Activated naive CD8-positive, alpha-beta T cell treated with anti-CD3 and anti-CD28 coated beads, Interleukin-2, amount 50 U/mL, for 24 hours (primary cell): ENCODE measurements at regions not wholly inside any gene's neighbourhood (a gene's known extent, or its start where the extent isn't known, plus 50 kb on each side); places are given as distances from the start of the nearest gene placed in this dataset.

ENCODE experiments used
- ATAC-seq: fragments of 150-1000 bp; cut with Tn5 transposase; one replicate; pipeline ENCODE4 v1.10.0; 2021
- DNase-seq: peaks from one replicate; pipeline ENCODE4 v3.0.0; 2021
- H3K27ac Mint-ChIP-seq: one replicate; pipeline ENCODE4 v1.8.0; 2021; ENCODE audit warnings: mild to moderate bottlenecking, mixed read lengths
- H3K27me3 Mint-ChIP-seq: one replicate; pipeline ENCODE4 v1.8.0; 2021; ENCODE audit warnings: mixed read lengths
- H3K36me3 Mint-ChIP-seq: one replicate; pipeline ENCODE4 v1.8.0; 2021; ENCODE audit warnings: low read depth, mixed read lengths
- H3K4me1 Mint-ChIP-seq: one replicate; pipeline ENCODE4 v1.8.0; 2021; ENCODE audit warnings: mixed read lengths
- H3K4me3 Mint-ChIP-seq: one replicate; pipeline ENCODE4 v1.8.0; 2021; ENCODE audit warnings: mild to moderate bottlenecking, moderate library complexity, mixed read lengths
- H3K9me3 Mint-ChIP-seq: one replicate; pipeline ENCODE4 v1.8.0; 2021; ENCODE audit warnings: mixed read lengths

DNA sequence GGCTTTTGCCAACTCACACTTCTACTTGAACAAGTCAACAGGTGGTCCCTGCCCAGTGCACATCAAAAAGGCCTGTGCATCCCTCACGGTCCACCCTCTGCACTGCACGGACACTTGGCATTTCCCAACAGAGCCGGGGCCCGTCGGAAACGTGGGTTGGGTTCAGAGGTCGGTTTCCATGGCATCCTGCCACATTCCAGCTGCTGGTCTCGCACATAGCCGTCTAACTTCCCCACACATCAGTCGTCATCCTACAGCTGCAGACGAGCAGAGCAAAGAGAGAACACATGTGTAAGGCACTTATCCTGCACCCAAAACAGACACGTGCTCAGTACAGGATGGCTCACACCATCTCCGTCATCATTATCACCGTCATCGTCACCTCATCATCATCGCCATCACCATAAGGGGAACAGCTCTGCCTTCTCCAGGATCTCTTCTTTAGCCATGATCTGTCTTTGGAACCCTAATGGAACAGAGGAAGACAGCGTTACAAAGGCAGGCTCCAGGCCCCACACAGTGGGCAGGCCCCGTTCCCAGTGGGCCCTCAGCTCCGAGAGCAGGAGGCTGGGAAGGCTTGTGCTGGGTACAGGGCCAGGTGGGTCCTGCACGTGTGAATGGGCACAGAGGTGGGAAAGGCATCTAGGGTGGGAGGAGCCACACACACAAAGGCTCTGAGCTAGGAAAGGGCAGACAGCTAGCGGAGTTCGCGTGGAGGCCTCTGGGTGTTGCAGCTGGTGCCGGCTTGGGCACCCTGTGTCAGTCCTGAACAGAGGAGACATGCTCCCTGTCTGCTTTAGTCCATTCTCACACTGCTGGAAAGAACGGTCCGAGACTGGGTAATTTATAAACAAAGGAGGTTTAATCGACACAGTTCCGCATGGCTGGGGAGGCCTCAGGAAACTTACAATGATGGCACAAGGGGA is 170.8 kb upstream of the SOX1 start:
- H3K4me1 Mint-ChIP-seq, result no peaks in the 10 kb centered on the region
- H3K4me3 Mint-ChIP-seq, result no peak overlapping the region
- ATAC-seq, result no peak
- peaks cover 38% of the 10 kb centered on the region for H3K27me3 Mint-ChIP-seq
- no peak overlapping the region for H3K27ac Mint-ChIP-seq
- peaks cover 3% of the 10 kb centered on the region for H3K9me3 Mint-ChIP-seq
- H3K36me3 Mint-ChIP-seq, result peaks cover 3% of the 10 kb centered on the region
- DNase-seq, result no peak

DNA sequence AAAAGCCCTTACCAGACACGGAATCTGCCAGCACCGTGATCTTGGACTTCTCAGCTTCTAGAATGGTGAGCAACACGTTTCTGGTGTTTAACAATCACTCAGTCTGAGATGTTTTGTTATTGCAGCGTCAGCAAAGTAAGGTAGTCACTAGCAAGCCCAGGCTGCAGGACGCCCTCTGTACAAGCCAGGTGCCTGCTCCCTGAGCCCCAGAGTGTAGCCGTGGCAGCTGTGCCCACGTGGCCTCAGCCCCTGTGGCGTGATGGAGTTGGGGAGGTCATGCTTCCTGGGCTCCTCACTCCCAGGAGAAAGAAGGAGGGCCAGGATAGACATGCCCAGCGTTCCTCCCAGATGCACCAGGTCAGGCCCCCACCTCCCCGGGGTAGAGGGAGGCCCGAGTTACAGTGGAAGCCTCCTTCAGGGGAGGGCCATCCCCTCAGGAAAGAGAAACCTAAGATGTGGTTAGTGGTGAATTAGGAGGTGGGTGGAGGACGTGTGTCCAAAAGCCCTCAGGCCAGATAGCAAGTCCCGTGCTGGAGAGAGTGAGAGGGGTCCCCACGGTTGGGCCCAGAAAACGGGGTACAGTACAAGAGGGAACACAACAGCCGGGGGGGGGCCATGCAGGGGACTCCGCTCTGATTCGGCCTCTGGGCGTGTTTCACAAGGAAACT is 169.6 kb upstream of the SOX1 start:
- DNase-seq, result no peak
- peaks cover 3% of the 10 kb centered on the region for H3K36me3 Mint-ChIP-seq
- ATAC-seq, result no peak
- no peak overlapping the region for H3K27ac Mint-ChIP-seq
- peaks cover 3% of the 10 kb centered on the region for H3K9me3 Mint-ChIP-seq
- peaks cover 31% of the 10 kb centered on the region for H3K27me3 Mint-ChIP-seq
- H3K4me3 Mint-ChIP-seq, result no peak overlapping the region
- H3K4me1 Mint-ChIP-seq, result no peaks in the 10 kb centered on the region

- Mint-ChIP-seq H3K4me3 (no peak overlapping the region), H3K4me1 (no peaks in the 10 kb centered on the region), H3K27ac (no peak overlapping the region), H3K36me3 (no peaks in the 10 kb centered on the region), H3K9me3 (peaks cover 3% of the 10 kb centered on the region), H3K27me3 (peaks cover 26% of the 10 kb centered on the region)
- DNase-seq (no peak), ATAC-seq (no peak)
These were observed 169.1 kb upstream of the SOX1 start for GRCh38 chr13:111897846-111898215.

DNA sequence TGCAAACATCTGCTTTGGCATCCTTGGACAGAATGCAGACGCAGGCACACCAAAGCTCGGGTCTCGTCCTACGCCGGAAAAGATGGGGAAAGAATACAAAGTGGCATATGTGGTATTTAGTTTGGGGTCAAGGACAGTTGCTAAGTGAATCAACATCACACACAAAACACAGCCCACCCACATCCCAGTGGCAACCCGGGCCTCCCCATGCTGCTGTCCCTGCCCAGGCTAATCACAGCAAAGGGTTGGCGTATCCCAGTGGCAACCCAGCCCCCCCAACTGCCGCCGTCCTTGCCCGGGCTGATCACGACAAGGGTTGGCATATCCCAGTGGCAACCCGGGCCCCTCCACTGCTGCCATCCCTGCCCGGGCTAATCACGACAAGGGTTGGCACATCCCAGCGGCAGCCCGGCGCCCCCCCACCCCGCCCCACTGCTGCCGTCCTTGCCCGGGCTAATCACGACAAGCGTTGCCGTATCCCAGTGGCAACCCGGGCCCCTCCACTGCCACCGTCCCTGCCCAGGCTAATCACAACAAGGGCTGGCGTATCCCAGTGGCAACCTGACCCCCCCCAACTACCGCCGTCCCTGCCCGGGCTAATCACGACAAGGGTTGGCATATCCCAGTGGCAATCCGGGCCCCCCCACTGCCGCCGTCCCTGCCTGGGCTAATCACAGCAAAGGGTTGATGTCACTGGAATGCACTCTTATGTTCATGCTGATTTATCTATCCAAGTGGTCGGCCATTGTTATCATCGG is 167.8 kb upstream of the SOX1 start:
- Mint-ChIP-seq H3K4me1 (no peaks in the 10 kb centered on the region), H3K36me3 (no peaks in the 10 kb centered on the region), H3K9me3 (peaks cover 3% of the 10 kb centered on the region), H3K27ac (no peak overlapping the region), H3K4me3 (no peak overlapping the region), H3K27me3 (peaks cover 15% of the 10 kb centered on the region)
- DNase-seq (no peak), ATAC-seq (no peak)

DNA sequence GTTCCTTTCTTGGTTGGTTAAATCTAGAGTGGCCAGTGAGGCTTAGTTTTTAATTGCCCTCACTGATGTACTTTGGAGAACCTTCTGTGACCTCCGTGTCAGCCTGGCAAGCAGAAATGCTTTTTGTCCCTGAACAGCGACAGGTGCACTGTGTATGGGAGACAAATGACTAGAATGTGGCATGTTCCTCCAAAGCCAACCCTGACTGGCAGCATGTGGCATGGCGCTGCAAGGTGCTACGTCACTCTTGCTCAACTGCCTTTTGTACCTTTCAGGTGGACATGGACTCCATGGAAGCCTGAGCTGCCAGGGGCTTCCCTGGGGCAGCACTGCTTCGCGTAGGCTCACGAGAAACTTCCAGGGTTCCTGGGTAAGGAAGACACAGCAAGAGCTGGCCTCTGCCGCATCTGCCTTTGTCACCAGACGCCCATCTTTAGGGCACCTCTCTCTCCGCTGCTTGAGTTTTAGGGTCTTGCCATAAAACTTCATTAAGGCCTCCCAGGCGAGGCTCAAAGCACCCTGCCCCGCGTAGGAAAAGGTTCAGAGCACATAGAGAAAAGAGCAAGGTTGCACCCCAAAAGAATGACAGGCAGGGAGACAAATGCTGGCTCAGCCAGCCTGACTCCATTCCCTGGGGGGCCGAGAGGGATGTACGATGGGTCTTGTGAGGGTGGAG is 167.1 kb upstream of the SOX1 start:
- Mint-ChIP-seq H3K4me3 (no peak overlapping the region), H3K9me3 (peaks cover 3% of the 10 kb centered on the region), H3K27me3 (peaks cover 8% of the 10 kb centered on the region), H3K4me1 (no peaks in the 10 kb centered on the region), H3K36me3 (no peaks in the 10 kb centered on the region), H3K27ac (no peak overlapping the region)
- ATAC-seq, result no peak
- no peak for DNase-seq

DNA sequence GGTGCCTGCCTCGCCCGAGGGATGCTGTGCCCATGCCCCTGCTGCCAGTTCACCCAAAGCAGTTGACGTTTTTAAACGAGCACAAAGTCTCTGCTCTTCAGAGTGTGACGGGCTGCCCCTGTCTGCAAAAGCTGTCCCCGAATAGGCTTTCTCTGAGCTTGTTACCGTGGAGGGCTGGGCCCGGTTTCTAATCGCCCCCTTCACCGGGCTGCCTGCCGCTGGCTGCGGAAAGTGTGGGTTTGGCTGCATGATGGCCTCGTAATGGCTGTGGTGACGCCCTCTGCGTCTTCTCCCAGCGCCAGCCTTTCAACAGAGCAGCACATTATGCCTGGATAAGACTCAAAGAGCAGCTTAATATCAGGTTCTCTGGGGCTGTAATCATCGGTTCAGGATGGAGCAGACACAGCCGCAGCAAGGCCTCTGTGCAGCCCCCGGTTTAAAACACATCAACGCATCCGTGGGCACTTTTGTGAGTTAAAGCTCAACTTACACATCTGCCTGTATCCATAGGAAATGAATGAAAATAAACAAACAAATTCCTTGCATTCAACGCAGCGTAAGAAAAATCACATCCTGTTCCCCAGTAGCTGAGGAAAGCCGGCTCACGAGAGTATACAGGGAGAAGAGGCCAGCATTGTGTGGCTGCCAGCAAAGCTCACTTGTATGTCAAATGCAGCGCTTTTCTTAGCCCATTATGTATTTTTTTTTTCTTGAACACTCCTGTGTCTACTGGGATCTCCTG is 166.4 kb upstream of the SOX1 start:
- Mint-ChIP-seq H3K27ac (no peak overlapping the region), H3K4me1 (no peaks in the 10 kb centered on the region), H3K36me3 (no peaks in the 10 kb centered on the region), H3K27me3 (peaks cover 6% of the 10 kb centered on the region), H3K4me3 (no peak overlapping the region), H3K9me3 (peaks cover 3% of the 10 kb centered on the region)
- no peak for ATAC-seq
- DNase-seq, result no peak

GRCh38 chr13:111901267-111901915 is 165.6 kb upstream of the SOX1 start:
- no peaks in the 10 kb centered on the region for H3K36me3 Mint-ChIP-seq
- H3K27ac Mint-ChIP-seq, result no peak overlapping the region
- H3K9me3 Mint-ChIP-seq, result no peaks in the 10 kb centered on the region
- no peaks in the 10 kb centered on the region for H3K4me1 Mint-ChIP-seq
- H3K4me3 Mint-ChIP-seq, result no peak overlapping the region
- peaks cover 4% of the 10 kb centered on the region for H3K27me3 Mint-ChIP-seq
- DNase-seq, result no peak
- ATAC-seq, result no peak

DNA sequence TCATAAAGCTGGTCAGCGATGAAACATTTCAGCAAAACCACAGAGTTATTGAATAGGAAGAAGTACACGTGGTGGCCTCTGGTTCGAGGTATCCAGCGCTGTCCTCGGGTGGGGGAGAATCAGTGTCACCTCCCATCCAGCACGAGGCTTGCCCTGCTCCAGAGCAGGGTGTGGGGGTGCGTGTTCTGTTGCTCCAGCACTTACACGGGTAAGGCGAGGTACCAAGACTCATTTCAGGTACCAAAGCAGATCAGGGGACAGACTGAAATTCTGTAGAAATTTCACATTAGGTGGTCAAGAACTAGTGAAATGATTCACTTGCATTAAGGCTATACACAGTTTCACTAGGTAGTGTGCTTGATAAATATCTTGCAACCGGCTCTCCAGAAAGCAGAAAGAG is 164.2 kb upstream of the SOX1 start:
- no peak overlapping the region for H3K27ac Mint-ChIP-seq
- no peaks in the 10 kb centered on the region for H3K27me3 Mint-ChIP-seq
- H3K36me3 Mint-ChIP-seq, result no peaks in the 10 kb centered on the region
- ATAC-seq (no peak), DNase-seq (no peak)
- H3K4me1 Mint-ChIP-seq, result no peaks in the 10 kb centered on the region
- no peak overlapping the region for H3K4me3 Mint-ChIP-seq
- no peaks in the 10 kb centered on the region for H3K9me3 Mint-ChIP-seq

GRCh38 chr13:111903143-111903542 is 163.8 kb upstream of the SOX1 start:
- Mint-ChIP-seq H3K36me3 (no peaks in the 10 kb centered on the region), H3K9me3 (no peaks in the 10 kb centered on the region), H3K4me3 (no peak overlapping the region), H3K4me1 (no peaks in the 10 kb centered on the region), H3K27me3 (no peaks in the 10 kb centered on the region), H3K27ac (no peak overlapping the region)
- ATAC-seq (no peak), DNase-seq (no peak)

- H3K4me3 Mint-ChIP-seq, result no peak overlapping the region
- no peaks in the 10 kb centered on the region for H3K9me3 Mint-ChIP-seq
- no peak for ATAC-seq
- no peak for DNase-seq
- H3K4me1 Mint-ChIP-seq, result no peaks in the 10 kb centered on the region
- H3K36me3 Mint-ChIP-seq, result no peaks in the 10 kb centered on the region
- no peak overlapping the region for H3K27ac Mint-ChIP-seq
- no peaks in the 10 kb centered on the region for H3K27me3 Mint-ChIP-seq
These were observed 162.8 kb upstream of the SOX1 start for GRCh38 chr13:111904166-111904565.

GRCh38 chr13:111904701-111905608 is 162.0 kb upstream of the SOX1 start:
- ATAC-seq (no peak), DNase-seq (no peak)
- Mint-ChIP-seq H3K27me3 (no peaks in the 10 kb centered on the region), H3K4me1 (no peaks in the 10 kb centered on the region), H3K36me3 (no peaks in the 10 kb centered on the region), H3K27ac (no peak overlapping the region), H3K9me3 (no peaks in the 10 kb centered on the region), H3K4me3 (no peak overlapping the region)

GRCh38 chr13:111905609-111905945 is 161.4 kb upstream of the SOX1 start:
- H3K27ac Mint-ChIP-seq, result no peak overlapping the region
- H3K4me1 Mint-ChIP-seq, result no peaks in the 10 kb centered on the region
- no peaks in the 10 kb centered on the region for H3K9me3 Mint-ChIP-seq
- no peak for DNase-seq
- ATAC-seq, result no peak
- H3K27me3 Mint-ChIP-seq, result no peaks in the 10 kb centered on the region
- no peak overlapping the region for H3K4me3 Mint-ChIP-seq
- no peaks in the 10 kb centered on the region for H3K36me3 Mint-ChIP-seq

DNA sequence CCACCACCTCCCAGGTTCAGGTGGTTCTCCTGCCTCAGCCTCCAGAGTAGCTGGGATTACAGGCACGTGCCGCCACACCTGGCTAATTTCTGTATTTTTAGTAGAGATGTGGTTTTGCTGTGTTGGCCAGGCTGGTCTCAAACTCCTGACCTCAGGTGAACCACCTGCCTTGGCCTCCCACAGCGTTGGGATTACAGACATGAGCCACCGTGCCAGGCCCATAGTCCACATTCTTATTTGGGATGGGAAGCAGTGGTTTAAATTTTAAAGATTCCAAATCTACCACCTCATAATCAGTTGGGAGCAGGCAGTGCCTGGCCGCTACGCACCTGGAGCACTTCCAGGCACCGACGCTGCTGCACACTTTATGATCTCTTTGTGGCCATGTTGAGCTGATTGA is 160.6 kb upstream of the SOX1 start:
- no peak for DNase-seq
- Mint-ChIP-seq H3K4me3 (no peak overlapping the region), H3K9me3 (no peaks in the 10 kb centered on the region), H3K27me3 (no peaks in the 10 kb centered on the region), H3K36me3 (no peaks in the 10 kb centered on the region), H3K27ac (no peak overlapping the region), H3K4me1 (no peaks in the 10 kb centered on the region)
- no peak for ATAC-seq
